CD4-positive, alpha-beta T cell treated with Interleukin-15 for 4 hours (primary cell): ENCODE measurements at regions not wholly inside any gene's neighbourhood (a gene's known extent, or its start where the extent isn't known, plus 50 kb on each side); places are given as distances from the start of the nearest gene placed in this dataset.
"Not testable (repeated sequence)": the region's sequence is repeated elsewhere in the genome, so short reads cannot be mapped to it uniquely, and the experiment has no call there.

ENCODE experiments used
- DNase-seq: peaks from one replicate; pipeline ENCODE4 v3.0.0-alpha.2; 2020; ENCODE audit warnings: low spot score

DNA sequence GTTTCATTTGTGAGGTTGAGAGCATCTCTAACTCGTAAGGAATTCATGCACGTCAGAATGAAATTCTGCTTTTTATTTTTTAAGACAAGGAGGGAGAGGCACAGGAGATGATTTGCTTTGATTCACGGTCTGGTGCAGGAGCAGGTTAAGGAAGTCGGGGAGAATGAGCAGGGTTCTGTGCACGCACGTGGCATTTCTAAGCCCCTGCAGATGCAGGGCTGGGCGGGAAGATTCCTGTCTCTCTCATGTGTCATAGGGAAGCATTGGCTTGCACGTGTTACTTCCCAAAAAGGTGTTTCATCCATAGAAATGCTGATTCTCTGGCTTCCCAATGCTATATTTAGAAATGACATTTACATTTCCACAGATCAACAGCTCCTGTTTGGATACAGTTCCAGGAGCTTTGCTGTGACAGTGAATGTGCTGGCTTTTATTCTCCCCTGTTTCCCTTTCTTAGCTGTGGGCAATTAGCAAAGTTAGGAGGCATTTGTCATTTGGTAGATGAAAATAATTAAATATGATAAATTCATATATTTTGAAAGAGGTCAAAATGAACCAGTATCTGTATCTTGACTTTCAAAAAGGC, 119.7 kb upstream of the ZFP64 start:
- DNase-seq: no peak

DNA sequence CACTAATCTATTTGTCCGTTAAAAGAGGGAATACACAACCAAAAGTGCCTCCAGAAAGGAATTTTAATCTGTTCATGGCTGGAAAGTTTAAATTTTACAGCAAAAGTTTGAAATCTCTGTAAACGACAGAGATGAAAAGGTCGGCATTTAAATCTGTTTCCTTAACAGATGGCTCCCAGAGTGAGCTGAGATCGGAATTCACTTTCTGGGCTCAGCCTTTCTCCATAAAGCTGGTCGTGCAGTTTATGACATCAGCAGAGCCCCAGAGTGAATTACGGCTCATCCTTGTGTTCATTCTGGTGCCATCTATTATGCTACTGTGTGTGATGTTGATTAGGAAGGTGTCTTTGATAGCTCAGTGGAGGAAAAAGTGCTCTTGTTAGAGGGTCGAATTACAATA, 117.6 kb upstream of the ZFP64 start:
- DNase-seq: no peak

DNA sequence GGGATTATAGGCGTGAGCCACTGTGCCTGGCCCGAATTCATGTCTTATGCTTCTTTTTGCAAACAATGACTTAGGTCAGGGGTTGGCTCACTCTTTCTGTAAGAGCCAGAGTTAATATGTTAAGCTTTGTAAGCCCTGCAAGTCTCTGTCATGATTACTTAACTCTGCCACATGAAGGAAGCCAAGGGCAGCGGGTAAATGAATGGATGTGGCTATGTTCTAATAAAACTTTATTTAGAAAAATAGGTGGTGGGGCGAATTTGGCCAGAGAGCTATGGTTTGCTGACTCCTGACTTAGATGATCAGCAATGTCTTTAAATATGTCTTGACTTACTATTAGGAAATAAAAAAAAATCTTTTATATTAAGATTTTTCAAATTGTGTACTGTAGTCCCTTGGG, 114.9 kb upstream of the ZFP64 start:
- no peak for DNase-seq

DNA sequence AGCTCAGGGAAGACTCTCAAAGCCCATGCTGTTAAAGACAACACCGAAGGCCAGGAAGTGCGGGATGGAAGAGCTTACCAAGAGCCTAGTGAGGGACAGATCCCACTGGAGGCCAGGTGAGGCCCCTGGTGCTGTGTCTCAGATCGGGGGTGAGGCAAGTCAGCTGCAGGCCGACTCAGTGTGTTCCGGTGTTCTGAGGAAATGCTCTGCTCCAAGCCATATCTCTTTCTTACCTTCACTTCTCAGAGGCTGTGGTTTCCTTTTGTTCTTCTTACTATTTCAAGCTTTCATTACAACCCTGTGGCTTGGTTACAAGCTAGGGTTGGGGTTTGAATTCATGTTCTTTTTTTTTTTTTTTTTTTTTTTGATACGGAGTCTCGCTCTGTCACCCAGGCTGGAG, 114.3 kb upstream of the ZFP64 start:
- DNase-seq: peak; percentile 29

DNA sequence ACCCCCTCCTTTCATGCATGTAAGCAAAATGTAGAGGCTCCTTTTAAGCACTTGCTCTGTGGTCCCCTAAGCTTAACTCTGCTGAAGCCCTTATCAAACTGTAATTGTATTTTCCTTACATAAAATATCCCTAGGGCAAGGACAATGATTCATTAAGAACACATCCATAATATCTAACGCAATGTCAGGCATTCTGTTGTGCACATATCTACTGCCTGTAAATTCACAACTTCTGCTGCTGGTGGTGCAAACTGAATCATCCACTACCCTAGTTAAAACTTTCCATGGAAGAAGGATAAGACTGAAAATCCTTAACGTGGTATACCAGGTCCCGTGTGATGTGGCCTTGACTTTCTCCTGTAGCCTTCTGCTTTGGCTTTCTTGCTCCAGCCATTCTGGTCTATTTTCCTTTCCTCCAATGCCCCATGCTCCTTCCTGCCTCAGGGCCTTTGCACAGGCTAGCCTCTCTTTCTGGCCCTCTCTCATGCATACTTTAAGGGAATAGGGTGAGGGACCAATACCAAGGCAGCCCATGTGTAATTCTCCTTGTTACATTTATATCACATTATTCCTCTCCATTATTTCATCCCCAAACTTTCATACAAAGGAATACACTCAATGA, 113.6 kb upstream of the ZFP64 start:
- DNase-seq: no peak

DNA sequence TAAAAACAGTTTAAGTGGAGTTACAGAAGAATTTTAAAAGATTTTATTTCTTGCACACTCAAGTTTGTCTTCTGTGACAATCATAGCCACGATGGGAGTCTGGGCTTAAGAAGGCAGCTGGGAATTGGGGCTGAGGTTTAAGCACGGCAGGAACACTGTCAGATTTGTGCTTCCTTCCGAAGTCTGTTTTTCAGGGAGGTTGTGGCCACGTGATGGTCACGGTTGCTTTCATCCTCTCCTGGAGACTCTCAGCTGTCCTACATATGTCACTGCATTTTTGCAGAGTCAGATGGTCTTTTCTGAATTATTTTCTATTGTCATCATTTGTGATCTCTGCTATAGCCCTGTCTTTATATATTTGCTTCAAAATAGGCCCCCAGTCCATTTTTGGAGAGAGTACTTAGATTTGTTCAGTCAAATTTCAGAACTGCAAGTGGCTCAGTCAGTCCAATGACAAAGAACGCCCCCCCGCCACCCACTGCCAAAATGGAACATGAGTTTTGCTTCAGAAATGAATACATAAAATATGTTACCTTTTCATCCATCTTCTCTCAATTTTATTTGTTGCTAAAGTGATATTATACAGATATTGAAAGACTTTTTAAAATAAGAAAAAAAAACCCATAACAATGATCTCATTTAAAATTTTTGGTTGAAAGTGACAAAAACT, 111.8 kb upstream of the ZFP64 start:
- DNase-seq: no peak

DNA sequence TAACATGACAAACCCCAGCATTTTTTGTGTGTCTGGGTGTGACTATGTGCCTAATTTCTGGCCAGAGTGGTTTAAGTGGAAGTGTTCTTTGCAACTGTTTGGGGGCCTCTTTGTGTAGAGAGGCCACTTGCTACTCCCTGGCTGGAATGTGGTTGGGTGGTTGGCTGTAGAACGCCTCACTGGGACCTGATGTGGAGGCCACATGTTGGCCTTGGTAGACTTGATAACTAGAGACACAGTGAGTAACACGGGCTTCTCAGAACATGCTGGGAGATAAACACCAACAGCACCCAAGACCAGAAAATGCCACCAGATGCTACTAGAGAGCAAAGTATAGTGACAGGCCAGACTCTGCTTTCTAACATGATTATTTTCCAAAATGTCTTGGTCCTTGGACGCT, 111.2 kb upstream of the ZFP64 start:
- no peak for DNase-seq

DNA sequence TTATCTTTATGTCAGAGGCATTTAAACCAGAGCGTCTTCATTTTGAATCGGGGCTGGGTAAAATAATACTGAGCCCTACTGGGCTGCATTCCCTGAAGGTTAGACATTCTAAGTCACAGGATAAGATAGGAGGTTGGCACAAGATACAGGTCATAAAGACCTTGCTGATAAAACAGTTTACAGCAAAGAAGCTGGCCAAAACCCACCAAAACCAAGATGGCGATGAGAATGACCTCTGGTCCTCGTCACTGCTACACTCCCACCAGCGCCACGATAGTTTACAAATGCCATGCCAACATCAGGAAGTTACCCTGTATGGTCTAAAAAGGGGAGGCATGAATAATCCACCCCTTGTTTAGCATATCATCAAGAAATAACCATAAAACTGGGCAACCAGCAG, 110.5 kb upstream of the ZFP64 start:
- DNase-seq: not testable (repeated sequence)

DNA sequence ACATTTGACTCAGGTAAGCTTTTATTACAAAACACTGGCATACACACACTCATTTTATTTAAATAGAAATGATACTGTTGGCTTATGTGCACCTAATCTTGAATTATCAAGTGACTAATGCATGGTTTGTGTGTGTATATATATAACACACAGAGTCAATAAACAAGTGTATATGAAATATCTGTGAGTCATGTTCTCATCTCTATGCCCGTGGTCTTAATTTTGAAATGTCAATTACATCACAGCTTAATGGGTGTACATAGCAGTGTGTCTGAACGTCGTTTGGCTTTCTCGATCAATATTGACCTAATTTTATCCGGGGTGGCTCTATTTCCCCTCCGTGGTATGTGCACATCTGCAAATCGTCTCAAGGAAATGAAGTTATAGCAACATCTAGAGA, 104.0 kb upstream of the ZFP64 start:
- DNase-seq: no peak

DNA sequence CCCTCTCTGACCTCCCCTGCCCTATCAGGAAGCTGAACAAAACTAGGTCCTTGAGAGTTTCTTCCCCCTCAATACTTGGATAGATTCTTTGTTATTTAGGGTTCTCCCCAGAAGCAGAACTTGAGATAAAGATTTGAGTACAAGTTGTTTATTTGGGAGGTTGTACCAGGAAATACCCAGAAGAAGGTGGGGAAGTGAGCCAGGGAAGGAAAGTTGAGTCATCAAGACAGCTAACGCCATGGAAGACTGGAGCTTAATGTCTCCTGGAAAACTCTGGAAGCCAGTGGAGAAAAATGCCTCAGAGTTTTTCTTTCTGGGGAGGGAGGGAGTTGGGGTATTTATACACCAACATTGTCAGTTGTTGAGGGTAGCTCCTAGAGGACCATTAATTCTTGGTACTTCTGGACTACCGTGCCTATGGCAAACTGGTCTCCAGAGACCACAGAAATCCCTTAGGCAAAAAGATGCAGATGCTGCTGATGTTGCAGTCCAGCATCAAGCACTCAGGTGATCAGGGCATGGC, 102.6 kb upstream of the ZFP64 start:
- no peak for DNase-seq

DNA sequence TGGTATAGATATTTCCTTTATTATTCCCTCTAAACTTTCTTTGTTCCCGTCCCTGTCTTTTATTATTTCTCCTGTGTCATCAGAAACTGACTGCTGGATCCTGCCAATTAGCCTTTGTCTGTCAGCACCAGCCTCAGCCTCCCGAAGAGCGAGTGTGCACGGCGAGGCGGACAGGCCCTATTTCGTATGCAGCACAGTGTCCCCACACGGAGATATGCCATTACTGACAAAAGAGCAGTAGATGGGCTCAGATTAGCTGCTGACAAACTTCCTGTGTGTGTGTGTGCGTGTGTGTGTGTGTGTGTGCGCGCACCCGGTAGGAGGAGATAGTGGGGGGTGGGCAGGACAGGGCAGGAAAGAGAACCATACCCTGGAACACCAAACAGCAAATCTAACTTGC, 99.5 kb upstream of the ZFP64 start:
- DNase-seq: no peak

DNA sequence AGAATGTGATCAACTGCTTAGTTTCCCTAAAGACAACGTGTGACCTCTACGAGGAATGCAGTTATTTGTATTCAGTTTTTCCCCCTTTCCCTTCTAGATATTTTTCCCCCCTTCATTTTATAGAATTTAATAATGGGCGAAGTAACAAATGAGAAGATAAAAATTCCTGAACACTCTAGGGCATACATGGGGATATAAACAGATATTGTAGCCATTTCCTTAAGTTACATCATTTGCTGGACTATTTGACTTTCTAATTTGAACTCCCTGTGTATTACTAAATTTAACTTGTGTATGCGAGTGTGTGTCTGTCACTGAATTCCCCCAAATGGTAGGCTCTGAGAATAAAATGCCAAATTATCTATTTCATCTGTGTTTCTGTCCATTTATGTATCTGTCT, 99.0 kb upstream of the ZFP64 start:
- DNase-seq: no peak

DNA sequence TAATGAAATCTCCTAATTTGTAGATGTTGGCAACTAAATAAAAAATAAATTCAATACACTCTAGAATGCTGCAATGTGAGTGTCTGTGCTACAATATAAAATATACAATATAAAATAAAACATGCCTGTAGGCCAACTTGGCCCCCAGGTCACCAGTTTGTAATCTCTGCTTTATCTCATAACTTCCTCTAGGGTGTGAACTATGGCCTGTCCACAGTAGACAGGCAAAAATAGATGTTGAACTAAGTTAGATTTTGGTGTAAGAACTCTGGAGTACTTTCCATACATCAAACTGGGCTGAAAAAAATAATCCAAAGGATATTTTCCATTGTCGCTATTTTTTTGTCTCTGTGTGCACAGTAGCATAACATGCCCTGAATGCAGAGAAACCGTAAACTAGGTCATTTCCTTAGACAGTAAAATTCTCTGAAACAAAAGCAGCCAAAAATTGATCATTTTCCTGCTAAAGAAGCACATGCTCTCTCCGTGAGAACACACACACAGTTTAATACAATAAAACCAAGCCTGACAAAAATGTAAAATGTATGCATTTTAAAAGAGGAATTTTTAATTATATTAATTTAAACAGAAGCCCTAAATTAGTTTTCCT, 98.5 kb upstream of the ZFP64 start:
- no peak for DNase-seq

DNA sequence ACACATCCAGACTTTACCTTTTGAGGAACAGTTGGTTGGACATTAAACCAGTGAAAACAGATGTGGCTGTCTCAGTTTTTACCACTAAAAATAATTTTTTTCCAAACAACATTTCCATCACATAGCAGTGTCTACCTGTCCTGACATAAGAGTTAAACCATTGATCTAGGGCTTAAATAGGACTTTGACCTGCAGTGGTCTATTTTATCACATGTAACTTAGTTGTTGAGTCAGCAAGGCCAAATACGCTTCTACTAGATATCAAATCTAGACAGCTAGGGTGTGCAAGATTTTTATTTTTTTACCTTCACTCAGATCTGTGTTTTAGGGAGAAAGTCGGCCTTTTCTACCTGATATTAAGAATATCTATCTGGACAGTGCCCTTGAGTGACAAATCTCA, 88.8 kb upstream of the ZFP64 start:
- DNase-seq: no peak

DNA sequence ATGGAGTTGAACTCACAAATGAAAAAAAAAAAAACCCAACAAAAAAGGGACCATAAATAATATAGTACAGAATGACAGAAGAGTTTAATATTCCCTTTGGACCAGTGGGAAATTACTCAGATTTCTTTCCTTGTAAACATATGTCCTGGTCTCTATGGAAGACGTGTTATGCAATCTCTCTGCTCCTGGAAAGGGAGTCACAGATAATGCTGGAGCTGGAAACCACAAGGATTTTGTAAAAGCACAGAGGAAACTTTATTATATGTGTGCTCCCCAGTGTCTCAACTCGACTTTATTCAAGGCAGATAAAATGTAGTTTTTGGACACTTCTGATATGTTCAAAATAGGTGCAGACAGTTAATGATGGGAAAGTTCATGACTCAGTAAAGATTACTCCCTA, 88.1 kb upstream of the ZFP64 start:
- DNase-seq: no peak

DNA sequence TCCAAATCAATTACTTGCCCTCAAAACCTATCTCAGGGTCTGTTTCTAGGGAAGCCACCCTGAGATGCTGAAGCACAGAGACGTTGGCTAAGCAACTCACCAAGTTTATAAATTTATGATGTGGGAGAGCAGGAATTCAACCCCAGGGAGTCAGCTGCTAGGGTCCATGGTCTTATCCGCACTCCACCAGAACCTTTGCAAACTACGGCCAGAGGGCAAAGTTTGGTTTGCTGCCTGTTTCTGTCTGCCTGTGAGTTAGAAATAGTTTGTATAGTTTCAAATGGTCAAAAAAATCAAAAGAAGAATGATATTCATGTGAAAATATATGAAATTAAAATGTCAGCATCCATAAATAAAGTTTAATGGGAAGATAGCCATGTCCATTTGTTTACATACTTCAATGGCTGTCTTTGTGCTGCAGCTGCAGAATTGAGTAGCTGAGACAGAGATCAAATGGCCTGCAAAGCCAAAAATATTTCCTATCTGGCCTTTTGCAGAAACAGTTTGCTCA, 83.7 kb upstream of the ZFP64 start:
- no peak for DNase-seq

DNA sequence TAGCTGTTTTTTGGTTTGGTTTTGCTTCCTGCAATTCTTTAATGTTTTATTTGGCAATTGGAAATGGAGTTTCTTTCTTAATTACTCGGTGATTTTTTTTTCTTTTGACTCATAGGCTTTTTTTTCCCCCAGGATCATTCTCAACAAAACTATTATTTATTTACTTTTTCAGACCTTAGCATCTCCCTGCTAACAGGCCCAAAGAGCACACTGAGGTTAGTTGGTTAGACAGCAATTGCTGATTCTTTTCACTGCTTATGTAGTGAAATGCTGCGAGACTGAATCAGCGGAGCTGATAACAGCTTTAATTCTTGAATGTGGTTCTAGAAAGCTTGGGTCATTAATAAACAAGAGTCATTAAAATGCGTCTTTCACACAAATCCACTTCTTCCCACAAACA, 79.1 kb upstream of the ZFP64 start:
- DNase-seq: no peak

DNA sequence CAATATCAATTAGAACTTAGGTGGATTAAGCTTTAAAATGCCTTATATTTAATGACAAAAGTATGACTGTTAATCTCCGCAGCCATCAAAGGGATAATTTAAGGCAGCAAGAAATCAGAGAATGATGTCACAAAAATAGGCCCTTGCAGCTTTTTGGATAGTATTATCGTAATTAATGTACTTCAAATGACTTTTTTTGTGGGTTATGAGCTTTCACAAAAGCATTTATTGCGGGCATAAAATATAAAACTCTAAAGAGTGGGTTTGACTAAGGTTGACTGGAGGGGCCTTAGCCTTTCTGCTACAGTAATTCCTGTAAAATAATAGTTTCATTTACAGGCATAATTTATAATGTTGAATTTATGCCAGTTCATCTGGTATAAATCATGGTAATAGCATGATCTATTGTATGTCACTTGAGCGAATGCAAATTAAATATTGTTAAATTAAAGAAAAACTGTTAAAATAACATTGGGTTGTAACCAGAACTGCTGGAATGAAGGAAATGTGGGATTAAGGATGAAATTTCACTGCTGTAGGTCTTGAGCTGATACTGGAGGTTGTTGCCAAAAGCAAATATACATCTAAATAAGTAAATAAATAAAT, 78.5 kb upstream of the ZFP64 start:
- no peak for DNase-seq

DNA sequence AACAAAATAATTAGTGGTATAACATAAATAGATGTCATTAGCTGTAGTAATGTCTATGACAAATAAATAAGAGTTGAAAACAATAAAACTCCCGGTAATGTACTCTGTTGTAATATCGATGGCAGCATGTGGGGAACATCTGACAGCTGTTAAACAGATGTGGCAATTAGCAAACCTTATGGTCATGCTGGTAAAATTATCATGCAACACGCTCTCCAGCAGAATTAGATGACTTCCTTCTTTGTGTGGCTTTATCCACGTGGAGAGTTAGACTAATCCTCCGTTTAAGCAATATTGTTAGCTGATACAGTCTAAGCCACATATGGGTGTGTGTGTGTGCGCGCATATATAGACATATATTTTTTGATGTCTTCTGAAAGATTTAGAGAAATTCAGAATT, 77.7 kb upstream of the ZFP64 start:
- DNase-seq: no peak

DNA sequence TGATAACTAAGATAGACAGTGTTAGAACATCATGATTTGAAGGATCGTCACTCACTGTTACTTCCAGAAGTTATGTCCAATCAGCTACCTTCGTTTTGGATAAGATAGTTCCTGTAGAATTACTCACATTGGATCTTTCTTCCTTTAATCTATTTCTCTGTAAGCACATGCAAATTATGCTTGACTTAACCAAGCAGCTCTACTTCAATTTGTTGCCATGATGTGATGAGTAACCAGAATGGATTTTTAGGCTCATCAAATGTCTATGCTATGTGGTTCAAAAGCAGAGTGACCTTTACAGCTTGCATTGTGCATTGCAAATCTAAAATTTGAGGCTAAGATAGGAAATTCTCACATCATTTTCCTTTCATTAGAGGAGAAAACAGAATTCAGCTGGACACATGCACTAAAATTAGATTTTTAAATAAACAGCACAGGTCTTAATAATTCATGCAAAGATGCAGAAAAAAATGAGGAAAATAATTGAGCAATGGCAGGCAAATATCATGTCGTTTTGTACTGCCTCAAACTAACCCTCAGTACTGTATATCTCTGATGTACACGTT, 76.7 kb upstream of the ZFP64 start:
- DNase-seq: no peak

DNA sequence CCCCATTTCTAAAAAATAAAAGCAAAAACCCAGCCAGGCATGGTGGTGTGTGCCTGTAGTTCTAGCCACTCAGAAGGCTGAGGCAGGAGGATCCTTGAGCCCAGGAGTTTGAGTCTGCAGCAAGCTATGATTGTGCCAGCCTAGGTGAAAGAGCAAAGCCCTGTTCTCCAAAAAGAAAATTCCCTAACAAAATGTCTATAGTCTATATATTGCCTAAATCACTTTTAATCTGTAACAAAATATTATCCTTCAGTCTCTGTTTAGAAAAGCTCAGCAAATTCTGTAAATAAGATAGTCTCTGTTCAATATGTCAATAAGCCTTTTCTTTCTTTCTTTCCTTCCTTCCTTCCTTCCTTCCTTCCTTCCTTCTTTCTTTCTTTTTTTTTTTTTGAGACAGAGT, 75.8 kb upstream of the ZFP64 start:
- no peak for DNase-seq

DNA sequence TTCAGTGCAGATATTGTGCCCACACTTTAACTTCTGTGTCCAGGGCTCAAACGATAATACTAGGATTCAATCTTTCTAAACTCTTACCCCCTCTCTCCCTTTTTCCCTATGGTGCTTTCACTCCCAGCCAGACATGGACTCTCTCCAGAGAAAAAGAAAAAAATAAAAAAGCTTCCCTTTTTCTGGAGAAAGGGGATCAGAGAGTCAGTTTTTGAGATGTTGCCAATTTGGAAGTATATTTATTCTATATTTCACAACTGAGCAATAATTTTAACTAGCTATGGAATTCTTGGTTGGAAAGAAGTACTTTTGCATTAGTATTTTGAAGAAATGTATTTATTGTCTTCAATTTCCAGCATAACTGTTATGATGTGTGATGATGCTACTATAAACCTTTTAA, 72.2 kb upstream of the ZFP64 start:
- DNase-seq: no peak
